ENCODE measurements at regions not wholly inside any gene's neighbourhood (a gene's known extent, or its start where the extent isn't known, plus 50 kb on each side); places are given as distances from the start of the nearest gene placed in this dataset.
"Not testable (repeated sequence)": the region's sequence is repeated elsewhere in the genome, so short reads cannot be mapped to it uniquely, and the experiment has no call there.

DNA sequence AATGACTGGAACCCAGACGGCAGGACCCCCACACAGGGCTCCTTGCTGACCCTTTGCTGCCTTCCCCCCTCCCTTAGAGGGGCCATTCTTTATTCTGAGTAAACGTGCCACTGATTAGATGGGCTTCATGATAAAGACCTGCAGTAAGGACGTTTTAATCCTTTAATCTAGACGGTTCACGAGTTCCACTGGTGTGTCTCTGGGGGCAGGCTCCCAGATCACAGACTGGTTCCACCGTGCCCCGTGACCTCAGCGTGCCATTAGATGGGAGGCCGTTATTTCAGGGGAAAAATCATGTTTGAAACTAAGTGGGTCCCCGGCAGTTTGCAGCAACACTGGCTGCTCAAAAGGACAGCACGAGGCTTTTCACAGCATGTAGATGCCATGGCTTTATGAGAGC is 246.9 kb upstream of the PLGLB2 start:
- DNase-seq (ENCODE audit: low read depth); H3K4me3 ChIP-seq (ENCODE audit: low read depth, low read length): not testable (repeated sequence)

DNA sequence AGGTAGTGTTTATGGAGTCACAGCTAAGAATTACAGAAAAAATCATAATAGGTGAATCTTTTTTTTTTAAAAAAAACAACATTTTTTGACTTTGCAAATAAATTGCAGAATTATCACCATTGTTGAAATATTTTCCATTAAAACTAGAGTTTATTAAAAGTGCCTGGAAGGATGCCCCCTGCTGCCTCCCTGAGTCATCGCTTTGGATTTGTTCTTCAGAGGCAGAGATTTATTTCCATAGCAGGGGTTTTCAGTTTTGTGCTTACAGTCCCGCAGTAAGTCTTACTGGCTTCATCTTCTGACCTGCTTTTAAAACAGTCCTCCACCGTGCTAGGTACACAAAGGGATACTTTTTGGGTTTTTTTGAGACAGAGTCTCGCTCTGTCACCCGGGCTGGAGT is 244.9 kb upstream of the PLGLB2 start:
- H3K4me3 ChIP-seq (ENCODE audit: low read depth, low read length); DNase-seq (ENCODE audit: low read depth): not testable (repeated sequence)

DNA sequence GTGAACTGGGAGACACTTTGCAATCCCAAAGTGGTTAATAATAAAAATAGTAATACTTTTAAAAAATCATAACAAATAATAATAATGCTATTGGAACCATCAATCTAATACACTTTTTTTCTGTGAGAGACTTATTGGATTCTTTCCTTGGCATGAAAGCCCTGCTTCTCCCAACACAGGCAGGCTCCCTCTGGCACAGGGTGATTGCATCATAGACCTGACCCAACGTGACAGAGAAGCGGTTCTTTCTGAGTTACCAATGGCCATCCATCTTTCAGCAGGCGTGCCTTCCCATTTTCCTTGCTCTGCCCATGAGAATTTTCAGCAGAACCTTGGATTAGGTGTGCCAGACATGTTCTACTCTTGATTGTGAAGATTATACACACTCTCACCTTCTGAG is 242.6 kb upstream of the PLGLB2 start:
- not testable (repeated sequence) for DNase-seq (ENCODE audit: low read depth)

DNA sequence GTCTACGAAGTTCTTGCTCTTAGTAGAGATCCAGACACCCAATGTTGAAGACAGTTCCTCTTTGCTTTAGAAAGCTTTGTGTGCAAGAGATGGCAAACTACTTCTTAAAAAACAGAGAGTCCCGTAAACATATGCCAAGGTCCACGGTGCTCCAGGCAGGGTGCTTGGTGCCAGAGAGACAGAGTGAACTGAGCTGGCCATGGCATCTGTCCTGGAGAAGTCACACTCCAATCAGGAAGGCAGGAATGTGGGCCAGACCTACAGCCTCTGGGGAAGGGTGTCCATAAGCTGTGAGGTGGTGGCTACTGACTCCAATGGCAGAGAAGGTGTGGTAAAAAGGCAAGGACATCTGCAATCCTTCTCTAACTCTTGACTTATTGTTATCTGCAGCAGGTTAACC is 242.0 kb upstream of the PLGLB2 start:
- DNase-seq (ENCODE audit: low read depth); H3K4me3 ChIP-seq (ENCODE audit: low read depth, low read length): not testable (repeated sequence)

More for the DNA sequence above, 242.6 kb upstream of the PLGLB2 start:
- H3K4me3 ChIP-seq (ENCODE audit: low read depth, low read length): not testable (repeated sequence)

DNA sequence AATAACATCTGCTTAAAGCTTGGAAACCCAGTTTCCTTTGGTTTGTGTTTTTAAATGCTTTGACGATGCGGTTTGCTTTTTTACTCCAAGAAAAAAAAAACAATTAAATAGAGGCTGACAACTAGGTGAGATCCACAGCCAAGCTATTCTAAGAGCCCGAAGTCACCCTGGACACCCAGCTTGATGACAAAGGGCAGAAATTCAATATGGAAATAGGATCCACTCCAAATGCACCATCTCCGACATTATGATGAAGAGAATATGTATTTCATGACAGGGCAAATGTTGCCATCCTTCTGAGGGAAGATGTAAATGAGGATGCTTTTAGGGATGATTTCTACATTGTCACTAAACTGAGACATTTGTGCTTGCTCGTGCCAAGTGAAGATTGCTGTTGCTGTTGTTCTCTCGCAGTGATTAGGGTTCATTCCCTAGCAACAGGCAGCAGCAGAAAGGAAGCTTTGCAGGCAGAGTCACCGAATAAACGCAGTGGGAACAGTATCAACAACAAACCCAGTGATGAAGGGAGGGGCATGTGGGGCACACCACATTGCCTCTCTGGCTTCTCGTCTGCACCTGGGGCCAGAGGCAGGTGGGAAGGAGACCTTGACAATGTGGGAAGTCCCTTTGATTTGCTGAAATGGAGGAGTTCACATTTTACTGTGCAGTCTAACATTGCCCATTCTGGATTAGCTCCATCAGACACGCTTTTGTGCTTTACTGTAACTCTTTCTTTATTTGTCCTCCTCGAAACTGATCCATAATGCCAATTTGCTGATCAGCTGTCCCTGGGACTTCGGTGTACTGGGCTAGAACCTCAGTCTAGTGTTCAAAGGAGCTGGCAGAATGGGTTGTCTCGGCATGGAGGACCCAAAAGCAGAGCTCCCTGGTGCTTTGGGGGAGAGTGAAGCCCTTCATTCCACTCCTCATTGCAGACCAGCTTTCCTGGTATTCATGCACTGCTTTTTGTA is 240.2 kb upstream of the PLGLB2 start:
- H3K4me3 ChIP-seq (ENCODE audit: low read depth, low read length); DNase-seq (ENCODE audit: low read depth): not testable (repeated sequence)

DNA sequence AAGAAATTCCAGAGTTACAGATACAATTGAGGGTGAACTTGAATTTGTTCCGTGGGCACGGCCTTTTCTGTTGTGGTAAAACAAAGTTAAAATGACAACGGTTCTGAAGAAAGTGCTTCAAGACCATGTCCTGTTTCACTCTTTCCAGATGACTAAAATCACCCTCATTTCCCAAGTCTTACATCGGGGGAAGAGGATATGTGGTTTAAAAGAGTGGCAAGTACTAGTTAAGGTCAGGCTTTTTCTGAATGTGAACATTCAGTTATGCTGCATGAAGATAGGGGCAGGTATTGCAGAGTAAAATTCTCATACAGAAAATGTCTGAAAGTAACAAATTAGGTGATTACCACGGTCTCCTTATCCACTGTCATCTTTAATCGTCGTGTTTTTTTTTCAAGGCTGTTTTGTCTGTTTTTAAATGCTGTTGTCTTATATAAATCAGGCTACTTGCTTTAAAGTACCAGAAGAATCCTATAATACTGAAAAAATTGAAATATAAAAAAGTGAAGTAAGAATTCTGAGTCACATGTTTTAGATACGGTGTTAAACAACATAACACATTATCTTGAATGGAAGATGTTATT is 236.6 kb upstream of the PLGLB2 start:
- DNase-seq (ENCODE audit: low read depth); H3K4me3 ChIP-seq (ENCODE audit: low read depth, low read length): not testable (repeated sequence)

DNA sequence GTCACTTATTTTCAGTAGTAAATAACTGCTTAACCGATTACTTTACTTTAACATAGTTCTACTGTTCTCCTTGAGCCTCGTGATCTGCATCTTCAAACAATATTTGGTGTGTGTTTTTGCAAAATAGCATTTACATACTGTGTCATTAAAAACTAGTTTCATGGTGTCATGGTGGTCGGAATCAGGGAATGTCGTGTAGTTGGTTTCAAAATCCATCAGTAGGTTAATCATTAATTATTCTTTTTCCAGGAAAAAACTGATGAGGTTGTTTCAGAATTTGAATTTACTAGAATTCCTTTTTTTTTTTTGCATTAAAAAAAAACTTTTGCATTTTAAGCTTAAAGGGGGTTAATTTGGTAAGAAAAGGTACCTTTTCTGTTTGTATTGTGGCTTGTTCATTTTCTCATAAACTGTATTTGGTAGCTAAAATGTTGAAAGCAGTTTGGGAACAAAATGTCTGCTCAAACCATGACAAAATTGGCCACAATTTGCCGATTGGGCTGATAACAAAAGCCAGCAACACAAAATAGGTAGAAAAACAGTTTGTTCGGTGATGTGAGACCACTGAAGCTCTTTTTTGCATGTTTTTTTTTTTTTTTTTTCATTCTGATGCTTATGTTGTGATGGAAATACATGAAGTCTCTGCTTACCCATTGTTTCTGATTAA is 234.9 kb upstream of the PLGLB2 start:
- DNase-seq (ENCODE audit: low read depth); H3K4me3 ChIP-seq (ENCODE audit: low read depth, low read length): not testable (repeated sequence)

DNA sequence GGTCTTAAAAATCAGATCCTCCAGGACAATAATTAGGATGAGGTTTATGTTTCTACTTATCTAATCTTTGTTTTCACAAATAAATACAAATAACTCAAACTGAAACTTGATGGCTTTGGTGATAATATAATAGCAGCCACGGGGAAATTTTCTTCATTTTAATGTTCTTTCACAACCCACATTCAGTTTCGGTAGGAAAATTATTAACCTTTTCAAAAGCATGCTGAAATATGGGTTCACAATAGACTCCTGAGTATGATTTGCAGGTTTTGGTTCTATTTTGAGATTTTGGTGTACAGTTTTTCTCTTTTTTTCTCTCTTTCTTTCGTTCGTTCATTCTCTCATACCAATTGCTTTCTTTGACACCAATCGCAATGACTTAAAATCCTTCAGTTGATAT is 233.9 kb upstream of the PLGLB2 start:
- DNase-seq (ENCODE audit: low read depth); H3K4me3 ChIP-seq (ENCODE audit: low read depth, low read length): not testable (repeated sequence)

DNA sequence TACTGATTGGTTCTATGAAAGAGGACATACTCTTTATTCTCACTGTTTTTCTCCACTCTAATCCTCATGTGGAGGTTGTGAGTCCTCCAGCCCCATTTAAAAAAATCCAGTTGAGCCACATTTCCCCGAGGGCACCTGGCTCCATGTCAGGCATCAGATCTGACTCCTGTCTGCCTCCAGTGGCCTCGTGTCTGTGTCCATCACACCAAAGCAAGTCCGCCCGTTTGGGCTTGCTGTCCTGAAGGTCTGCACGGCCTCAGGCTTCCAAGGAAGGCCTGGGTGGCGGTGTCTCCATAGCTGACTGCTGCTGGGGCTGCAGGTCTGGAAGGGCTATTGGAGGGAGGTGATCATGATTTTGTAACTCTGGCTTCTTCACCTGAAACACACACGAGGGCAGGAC is 233.4 kb upstream of the PLGLB2 start:
- not testable (repeated sequence) for H3K4me3 ChIP-seq (ENCODE audit: low read depth, low read length); DNase-seq (ENCODE audit: low read depth)

DNA sequence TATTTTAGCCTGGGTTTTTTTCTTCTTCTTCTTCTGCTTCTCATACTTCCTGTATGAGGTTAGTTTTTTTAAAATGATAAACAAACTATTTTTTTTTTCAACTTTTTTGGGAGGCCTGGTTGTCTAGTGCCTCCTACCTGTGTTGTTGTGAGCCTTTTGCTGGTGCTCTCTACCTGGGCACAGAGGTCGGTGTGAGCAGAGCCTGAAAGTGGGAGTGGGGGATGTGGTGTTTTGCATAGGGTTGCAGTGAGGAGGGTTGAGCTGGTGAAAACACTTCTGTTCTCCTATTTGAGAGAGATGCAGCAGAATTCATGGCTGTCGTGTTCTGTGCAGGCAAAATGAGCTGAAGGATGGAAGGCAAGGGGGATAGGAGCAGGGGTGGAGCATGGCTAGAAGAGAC is 232.7 kb upstream of the PLGLB2 start:
- DNase-seq (ENCODE audit: low read depth); H3K4me3 ChIP-seq (ENCODE audit: low read depth, low read length): not testable (repeated sequence)

DNA sequence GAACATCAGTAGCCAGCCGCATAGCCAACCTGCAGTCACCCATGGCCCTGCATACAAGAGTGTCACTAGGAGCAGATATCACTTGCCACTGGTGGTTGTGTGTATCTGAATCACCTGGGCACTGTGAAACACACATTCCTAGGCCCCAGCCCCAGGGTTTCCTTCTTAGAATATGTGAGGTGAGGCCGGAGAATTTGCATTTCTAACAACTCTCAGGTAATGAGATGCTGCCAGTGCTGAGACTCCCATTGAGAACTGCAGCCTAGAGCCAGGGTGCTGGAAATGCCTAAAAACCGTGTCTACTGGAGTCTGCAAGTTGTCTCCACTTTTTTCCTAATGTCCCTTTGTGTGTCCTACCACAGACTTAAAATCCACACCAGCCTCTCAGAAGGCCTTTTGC is 232.0 kb upstream of the PLGLB2 start:
- H3K4me3 ChIP-seq (ENCODE audit: low read depth, low read length); DNase-seq (ENCODE audit: low read depth): not testable (repeated sequence)

DNA sequence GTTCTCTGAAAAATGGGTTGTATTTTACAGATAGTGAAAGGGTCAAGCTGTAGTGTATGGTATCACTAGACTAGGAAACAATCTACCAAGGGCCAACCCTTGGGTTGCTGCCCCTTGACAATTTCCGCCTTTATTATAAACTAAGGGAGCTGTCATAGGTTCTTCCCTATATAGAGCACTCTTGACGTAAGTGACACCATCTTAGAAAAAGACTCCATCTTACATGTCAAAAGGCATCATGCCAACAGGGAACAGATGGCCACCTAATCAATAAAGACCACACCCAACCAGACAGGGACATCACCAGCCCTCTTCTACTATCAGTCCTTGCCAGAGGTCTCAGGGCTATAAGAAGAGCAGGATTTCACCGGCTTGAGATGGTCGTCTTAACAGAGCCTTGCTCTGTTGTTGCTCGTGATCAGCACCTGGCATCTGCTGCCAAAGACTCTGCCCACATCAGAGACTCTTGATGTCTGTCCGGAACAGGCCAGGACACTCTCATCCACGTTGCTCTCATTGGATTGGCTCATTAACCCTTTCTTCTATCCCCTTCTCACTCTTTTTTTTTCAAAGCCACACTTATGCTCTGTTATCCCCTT is 231.4 kb upstream of the PLGLB2 start:
- H3K4me3 ChIP-seq (ENCODE audit: low read depth, low read length); DNase-seq (ENCODE audit: low read depth): not testable (repeated sequence)

DNA sequence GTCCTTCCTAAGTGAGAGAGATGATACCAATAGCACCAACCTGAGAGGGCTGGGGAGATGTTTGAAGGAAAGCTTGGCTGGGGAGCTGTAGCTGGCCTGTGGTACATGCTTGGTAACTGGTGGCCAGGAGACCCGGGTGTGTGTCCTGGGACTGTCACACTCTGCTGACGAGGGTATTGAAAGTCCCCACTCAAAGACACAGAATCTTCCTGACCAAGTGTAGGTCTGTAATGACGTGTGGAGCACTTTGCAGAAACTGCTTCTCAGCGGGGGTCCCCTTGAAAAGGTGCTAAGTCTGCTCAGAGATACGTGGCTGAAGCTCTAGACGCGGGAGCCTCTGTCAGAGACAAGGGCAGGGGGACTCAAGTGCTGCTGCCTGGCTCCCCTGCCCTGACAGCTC is 230.4 kb upstream of the PLGLB2 start:
- not testable (repeated sequence) for H3K4me3 ChIP-seq (ENCODE audit: low read depth, low read length); DNase-seq (ENCODE audit: low read depth)

DNA sequence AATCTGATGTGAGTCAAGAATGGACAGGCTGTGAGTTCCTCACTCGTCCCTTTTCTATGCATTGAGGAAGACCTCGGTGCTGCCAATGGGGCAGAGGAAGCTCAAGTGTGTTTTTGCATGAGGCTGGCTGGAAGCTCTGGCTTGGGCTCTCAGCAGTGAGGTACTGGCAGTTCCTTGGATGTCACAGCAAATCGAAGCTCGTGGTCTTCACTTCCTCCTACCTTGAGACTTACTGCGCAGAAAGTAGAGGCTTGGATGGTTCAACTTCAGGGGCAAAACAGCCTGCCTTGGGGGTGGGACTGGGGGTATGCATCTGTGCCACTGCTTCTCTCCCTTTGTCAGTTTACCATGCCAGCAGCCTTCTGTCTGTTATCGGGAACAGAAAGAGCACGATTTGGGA is 229.8 kb upstream of the PLGLB2 start:
- not testable (repeated sequence) for H3K4me3 ChIP-seq (ENCODE audit: low read depth, low read length)
- DNase-seq (ENCODE audit: low read depth): peak; percentile 38

DNA sequence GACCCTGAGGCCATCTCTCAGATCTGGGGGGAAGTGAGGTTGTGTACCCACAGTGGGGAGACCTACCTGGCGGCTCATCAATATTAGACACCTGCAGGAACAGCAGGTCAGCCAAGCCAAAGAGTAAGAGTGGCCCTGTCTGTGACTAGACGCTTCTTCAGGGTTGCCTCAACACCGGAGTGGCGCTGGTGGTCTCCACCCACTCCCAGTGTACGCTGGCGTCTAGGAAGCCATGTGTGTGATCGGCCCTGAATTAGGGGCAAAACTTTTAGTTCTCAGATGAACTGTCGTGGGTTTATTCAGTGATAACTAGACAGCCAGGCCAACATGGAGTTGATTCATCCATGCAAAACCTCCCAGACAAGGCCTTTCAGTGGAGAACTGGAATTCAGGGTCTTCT is 229.3 kb upstream of the PLGLB2 start:
- not testable (repeated sequence) for DNase-seq (ENCODE audit: low read depth); H3K4me3 ChIP-seq (ENCODE audit: low read depth, low read length)

DNA sequence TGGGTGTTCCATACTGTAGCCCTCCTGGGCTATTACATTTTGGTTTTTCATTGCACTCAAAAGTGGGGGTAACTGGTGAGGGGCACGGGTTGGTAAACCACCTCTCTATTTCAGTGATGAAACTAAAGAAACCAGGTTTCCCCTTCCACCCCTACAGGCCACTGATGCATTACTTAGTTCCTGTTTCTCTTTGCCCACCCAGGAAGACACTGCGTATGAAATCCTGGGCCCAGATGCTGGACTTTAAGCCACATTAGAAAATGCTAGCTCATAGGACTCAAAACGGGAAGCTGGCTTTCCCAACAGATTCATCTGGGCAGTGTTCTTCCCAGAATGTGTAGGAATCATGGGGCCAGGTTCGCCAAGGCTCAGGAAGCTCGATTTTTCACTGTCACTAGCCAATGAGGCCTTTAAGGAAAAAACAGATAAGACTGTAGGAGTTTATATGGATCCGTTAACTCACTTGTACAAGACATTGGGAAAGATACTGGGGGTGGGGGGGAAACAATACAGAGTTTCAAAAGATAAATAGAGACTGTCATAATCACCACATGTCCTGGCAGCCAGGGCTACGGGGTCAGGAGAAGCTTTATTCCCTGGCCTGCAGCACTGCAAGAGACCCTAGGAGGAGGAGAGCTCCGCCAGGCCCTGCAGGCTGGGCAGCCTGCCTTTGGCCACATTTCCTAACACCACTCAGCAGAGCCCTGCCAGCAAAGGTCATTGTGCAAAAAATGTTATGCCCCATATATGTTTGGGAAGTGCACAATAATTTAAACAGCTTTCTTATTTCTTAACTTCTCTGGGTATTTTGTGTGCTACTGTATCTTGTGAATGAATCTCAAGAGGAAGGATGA is 228.5 kb upstream of the PLGLB2 start:
- DNase-seq (ENCODE audit: low read depth): peak; percentile 56
- not testable (repeated sequence) for H3K4me3 ChIP-seq (ENCODE audit: low read depth, low read length)

DNA sequence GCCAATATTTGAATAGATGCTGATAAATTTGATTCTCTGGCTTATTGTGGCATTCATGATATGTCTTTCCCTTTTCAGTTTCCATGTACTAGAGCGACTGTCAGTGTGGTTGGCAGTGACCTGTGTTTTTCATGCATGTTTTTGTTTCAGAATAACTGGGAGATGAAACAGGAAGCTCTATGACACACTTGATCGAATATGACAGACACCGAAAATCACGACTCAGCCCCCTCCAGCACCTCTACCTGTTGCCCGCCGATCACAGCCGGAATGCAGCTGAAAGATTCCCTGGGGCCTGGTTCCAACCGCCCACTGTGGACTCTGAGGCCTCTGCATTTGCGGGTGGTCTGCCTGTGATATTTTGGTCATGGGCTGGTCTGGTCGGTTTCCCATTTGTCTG is 226.8 kb upstream of the PLGLB2 start:
- DNase-seq (ENCODE audit: low read depth); H3K4me3 ChIP-seq (ENCODE audit: low read depth, low read length): not testable (repeated sequence)

DNA sequence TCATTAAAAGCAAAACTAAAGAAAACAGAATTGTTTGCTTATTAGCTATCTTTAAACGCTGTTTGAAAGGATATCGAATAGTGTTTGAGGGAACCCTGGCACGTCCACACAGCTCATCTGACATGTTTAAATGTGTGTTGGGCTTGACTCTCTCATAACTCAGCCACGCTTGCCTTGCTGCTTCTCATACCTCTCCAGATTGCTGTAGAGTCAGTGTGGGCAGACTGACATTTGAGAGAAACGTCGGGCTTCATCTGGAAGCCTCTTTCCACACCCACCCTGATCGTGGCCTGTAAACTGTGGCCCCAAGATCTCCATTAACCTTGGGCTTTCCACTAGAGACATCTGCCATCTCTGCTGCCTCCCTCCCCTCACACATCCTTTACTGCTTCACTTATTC is 226.4 kb upstream of the PLGLB2 start:
- not testable (repeated sequence) for DNase-seq (ENCODE audit: low read depth)

More for the DNA sequence above, 226.4 kb upstream of the PLGLB2 start:
- not testable (repeated sequence) for H3K4me3 ChIP-seq (ENCODE audit: low read depth, low read length)
